Chondrocyte (in vitro differentiated cells): ENCODE measurements at regions not wholly inside any gene's neighbourhood (a gene's known extent, or its start where the extent isn't known, plus 50 kb on each side); places are given as distances from the start of the nearest gene placed in this dataset.

Experiments used
- DNase-seq: peaks from one replicate; pipeline ENCODE4 v3.0.0; 2021; ENCODE audit warnings: mixed read lengths, low spot score
- H3K27ac Mint-ChIP-seq: one replicate; pipeline ENCODE4 v1.8.0; 2021; ENCODE audit warnings: mild to moderate bottlenecking, moderate library complexity, mixed read lengths; ENCODE audit not compliant: unreplicated experiment
- H3K27me3 Mint-ChIP-seq: 2 replicates; pipeline ENCODE4 v1.8.0; 2021; ENCODE audit warnings: low read depth, mixed read lengths
- H3K36me3 Mint-ChIP-seq: 2 replicates; pipeline ENCODE4 v1.8.0; 2021; ENCODE audit warnings: low read depth, mixed read lengths
- H3K4me1 Mint-ChIP-seq: 2 replicates; pipeline ENCODE4 v1.8.0; 2021; ENCODE audit warnings: low read depth, mild to moderate bottlenecking, mixed read lengths
- H3K4me3 Mint-ChIP-seq: one replicate; pipeline ENCODE4 v1.8.0; 2021; ENCODE audit warnings: mild to moderate bottlenecking, moderate library complexity, mixed read lengths; ENCODE audit not compliant: unreplicated experiment
- H3K9me3 Mint-ChIP-seq: 2 replicates; pipeline ENCODE4 v1.8.0; 2021; ENCODE audit warnings: low read depth, mixed read lengths
- TF ChIP-seq, protein P1 (sequence below): fragments of 200-600 bp; sonication (generic); IDR thresholded peaks from 2 replicates; pipeline ENCODE4 v1.5.0; 2021; ENCODE audit warnings: antibody characterized with exemption, mild to moderate bottlenecking, moderate library complexity

DNA sequence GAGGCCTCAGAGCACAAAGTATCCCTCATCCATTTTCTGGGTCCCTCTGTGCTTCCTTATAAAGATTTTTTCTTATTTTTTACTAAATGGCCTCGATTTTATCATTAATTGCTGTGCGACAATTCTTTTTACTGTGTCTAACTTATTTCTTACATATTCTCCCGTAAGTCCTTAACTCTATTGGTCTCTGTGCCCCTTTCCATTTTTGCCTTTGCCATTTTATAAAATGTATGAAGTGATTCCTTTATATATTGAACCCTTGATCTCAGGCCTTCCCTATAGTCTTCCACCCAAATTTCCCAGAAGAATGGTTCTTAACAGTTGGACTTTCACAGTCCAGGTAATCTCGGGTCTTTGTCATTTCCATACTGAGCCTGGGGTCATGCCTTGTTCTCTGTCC lies 55.0 kb upstream of the ESRRB start:
- no peak for DNase-seq
- H3K27ac Mint-ChIP-seq = no peak overlapping the region
- no peak overlapping the region for H3K4me3 Mint-ChIP-seq
- H3K27me3 Mint-ChIP-seq = peaks cover 18% of the 10 kb centered on the region
- TF ChIP-seq, protein P1, sequence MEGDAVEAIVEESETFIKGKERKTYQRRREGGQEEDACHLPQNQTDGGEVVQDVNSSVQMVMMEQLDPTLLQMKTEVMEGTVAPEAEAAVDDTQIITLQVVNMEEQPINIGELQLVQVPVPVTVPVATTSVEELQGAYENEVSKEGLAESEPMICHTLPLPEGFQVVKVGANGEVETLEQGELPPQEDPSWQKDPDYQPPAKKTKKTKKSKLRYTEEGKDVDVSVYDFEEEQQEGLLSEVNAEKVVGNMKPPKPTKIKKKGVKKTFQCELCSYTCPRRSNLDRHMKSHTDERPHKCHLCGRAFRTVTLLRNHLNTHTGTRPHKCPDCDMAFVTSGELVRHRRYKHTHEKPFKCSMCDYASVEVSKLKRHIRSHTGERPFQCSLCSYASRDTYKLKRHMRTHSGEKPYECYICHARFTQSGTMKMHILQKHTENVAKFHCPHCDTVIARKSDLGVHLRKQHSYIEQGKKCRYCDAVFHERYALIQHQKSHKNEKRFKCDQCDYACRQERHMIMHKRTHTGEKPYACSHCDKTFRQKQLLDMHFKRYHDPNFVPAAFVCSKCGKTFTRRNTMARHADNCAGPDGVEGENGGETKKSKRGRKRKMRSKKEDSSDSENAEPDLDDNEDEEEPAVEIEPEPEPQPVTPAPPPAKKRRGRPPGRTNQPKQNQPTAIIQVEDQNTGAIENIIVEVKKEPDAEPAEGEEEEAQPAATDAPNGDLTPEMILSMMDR = no peak
- H3K9me3 Mint-ChIP-seq = no peaks in the 10 kb centered on the region
- H3K36me3 Mint-ChIP-seq = no peaks in the 10 kb centered on the region
- H3K4me1 Mint-ChIP-seq = no peaks in the 10 kb centered on the region

DNA sequence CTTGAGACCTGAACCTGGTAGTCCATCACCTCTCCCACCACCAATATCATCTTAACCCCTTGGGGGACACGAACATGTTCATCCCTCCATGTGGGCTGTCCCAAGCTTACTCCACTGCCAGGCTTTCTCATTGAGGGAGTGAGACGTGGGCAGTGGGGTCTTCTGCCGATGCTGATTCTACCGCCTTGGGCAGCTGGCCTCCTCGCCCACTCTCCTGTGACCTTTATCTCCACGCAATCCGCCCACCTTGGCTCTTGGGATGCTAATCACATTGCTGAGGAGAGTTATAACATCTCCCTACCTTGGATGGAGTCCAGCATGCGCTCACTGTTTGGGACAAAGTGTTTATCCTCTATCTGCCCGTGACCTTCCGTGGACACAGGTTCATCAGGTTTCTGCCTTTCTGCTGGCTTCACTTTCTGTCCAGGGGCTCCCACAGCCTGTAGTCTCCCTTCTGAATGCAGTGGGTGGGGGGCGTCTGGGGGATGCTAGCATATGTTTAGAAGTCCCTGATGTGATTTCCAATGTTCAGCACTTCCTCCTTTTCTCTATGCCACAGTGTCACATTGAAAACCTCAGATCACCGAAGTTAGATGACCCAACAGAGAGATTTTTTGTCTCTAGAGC lies 53.2 kb upstream of the ESRRB start:
- peaks cover 24% of the 10 kb centered on the region for H3K27me3 Mint-ChIP-seq
- no peak for DNase-seq
- no peak overlapping the region for H3K27ac Mint-ChIP-seq
- no peaks in the 10 kb centered on the region for H3K4me1 Mint-ChIP-seq
- no peak overlapping the region for H3K4me3 Mint-ChIP-seq
- H3K36me3 Mint-ChIP-seq = no peaks in the 10 kb centered on the region
- TF ChIP-seq, protein P1 = no peak
- H3K9me3 Mint-ChIP-seq = no peaks in the 10 kb centered on the region

DNA sequence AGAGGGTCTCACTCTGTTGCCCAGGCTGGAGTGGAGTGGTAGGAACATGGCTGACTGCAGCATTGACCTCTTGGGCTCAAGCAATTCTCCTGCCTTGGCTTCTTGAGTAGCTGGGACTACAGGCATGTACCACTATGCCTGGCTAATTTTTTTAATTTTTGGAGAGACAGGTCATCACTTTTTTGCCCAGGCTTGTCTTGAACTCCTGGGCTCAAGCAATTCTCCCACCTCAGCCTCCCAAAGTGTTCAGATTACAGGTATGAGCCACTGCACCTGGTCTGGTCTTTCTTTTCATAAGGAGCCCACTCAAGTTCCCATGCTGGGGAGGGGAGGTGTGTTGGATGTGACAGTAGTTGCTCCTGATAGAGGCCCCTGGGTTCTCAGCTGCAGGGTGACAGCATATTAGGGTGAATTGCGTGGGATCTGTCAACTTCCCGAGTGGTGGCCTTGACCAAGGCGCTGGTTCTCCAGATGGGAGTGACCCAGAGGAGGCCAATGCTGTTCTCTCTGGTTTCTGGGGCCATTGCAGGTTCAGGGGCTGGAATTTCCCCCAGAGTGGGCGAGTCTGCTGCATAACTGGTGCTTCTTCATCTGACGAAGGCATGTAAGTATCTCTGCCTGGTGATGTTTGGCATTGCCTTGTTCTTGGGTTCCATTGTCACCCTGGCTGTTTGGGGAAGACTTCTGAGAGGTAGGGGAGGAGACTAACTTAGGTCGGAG lies 52.4 kb upstream of the ESRRB start:
- no peaks in the 10 kb centered on the region for H3K36me3 Mint-ChIP-seq
- TF ChIP-seq, protein P1 = no peak
- no peak overlapping the region for H3K4me3 Mint-ChIP-seq
- no peak for DNase-seq
- H3K9me3 Mint-ChIP-seq = no peaks in the 10 kb centered on the region
- H3K4me1 Mint-ChIP-seq = no peaks in the 10 kb centered on the region
- H3K27ac Mint-ChIP-seq = no peak overlapping the region
- H3K27me3 Mint-ChIP-seq = peaks cover 29% of the 10 kb centered on the region

DNA sequence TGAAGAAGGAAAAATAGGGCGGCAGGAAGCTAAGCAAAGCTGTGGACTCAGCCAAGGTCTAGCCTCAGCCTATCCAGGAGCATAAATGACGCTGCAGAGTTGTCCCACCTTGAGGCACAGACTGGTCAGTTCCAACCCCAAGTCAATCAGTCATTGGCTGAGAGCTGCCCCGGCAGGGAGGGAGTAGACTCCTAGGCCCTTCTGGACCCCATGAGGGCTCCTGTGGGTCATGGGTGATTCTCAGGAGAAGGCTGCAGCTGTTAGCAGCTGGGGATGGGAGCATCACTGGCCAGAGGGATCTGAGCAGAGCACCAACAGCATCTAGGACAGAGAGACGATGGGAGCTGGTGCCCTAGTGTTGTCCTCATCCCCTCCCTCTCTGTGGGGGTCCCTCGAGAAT lies 51.8 kb upstream of the ESRRB start:
- H3K27me3 Mint-ChIP-seq = peaks cover 36% of the 10 kb centered on the region
- no peak overlapping the region for H3K27ac Mint-ChIP-seq
- no peaks in the 10 kb centered on the region for H3K4me1 Mint-ChIP-seq
- H3K9me3 Mint-ChIP-seq = no peaks in the 10 kb centered on the region
- DNase-seq = no peak
- H3K4me3 Mint-ChIP-seq = no peak overlapping the region
- H3K36me3 Mint-ChIP-seq = no peaks in the 10 kb centered on the region
- TF ChIP-seq, protein P1 = no peak
